HepG2 (cell line): ENCODE measurements at regions not wholly inside any gene's neighbourhood (a gene's known extent, or its start where the extent isn't known, plus 50 kb on each side); places are given as distances from the start of the nearest gene placed in this dataset.

Experiments used
- ATAC-seq: fragments of 200-7000 bp; cut with Tn5 transposase; 3 replicates; pipeline ENCODE4 v1.9.1; 2020; ENCODE audit warnings: mild to moderate bottlenecking, moderate library complexity
- BruUV-seq: library from RNA; stranded (reverse); fragments of 400-500 nt; replicated peaks from 2 replicates; lab custom pipeline; 2021; lab: Mats Ljungman, UMichigan
- CTCF ChIA-PET: fragments of 300-600 bp; formaldehyde crosslinking; extraction: SDS; loops from one replicate; lab custom pipeline; 2021; ENCODE audit warnings: low total read pairs, inconsistent platforms, low intra/inter-chr PET ratio; lab: Yijun Ruan, JAX
- POLR2A ChIA-PET: fragments of 350-600 bp; sonication (Branson Sonifier 250); formaldehyde crosslinking; loops from one replicate; lab custom pipeline; 2020; ENCODE audit warnings: antibody characterized with exemption, inconsistent platforms; lab: Yijun Ruan, JAX
- DNase-seq: peaks from one replicate; pipeline ENCODE4 v3.0.0-alpha.2; 2015; ENCODE audit warnings: low spot score
- FAIRE-seq: peaks from 3 replicates; lab custom pipeline; 2011; peaks lifted over from hg19 to GRCh38; lab: Jason Lieb, UNC
- H2AFZ ChIP-seq: one replicate; pipeline ENCODE4 v1.6.1; 2011; ENCODE audit warnings: low read length, inconsistent platforms
- H3K27ac ChIP-seq: fragments of 300-600 bp; 3 replicates; pipeline ENCODE4 v1.8.0; 2011; ENCODE audit warnings: mixed run types, mild to moderate bottlenecking, mixed read lengths, low read length, inconsistent platforms; ENCODE audit not compliant: insufficient read depth; ENCODE audit errors: extremely low read length
- H3K27me3 ChIP-seq, 2 experiments: fragments of 200-600 bp in 1 of 2; 2 replicates in 1 of 2; 3 replicates in 1 of 2; pipeline versions ENCODE4 v1.6.0 to v1.8.0; 2011; ENCODE audit warnings: low read length in 2 of 2, mild to moderate bottlenecking in 2 of 2, moderate library complexity in 2 of 2, inconsistent platforms in 1 of 2; ENCODE audit not compliant: insufficient read depth in 2 of 2, control insufficient read depth in 1 of 2
- H3K36me3 ChIP-seq, 2 experiments: fragments of 200-600 bp in 1 of 2; replicated peaks in 1 of 2; 2 replicates in 1 of 2; 3 replicates in 1 of 2; pipeline versions ENCODE4 v1.5.1 to v1.8.0; 2011; ENCODE audit warnings: low read length in 2 of 2, inconsistent platforms in 1 of 2; ENCODE audit not compliant: insufficient read depth in 2 of 2, control insufficient read depth in 1 of 2
- H3K4me1 ChIP-seq: 2 replicates; pipeline ENCODE4 v1.5.1; 2012; ENCODE audit warnings: low read length, inconsistent platforms; ENCODE audit not compliant: insufficient read depth
- H3K4me2 ChIP-seq: 2 replicates; pipeline ENCODE4 v1.6.0; 2011; ENCODE audit warnings: low read depth, low read length, inconsistent platforms
- H3K4me3 ChIP-seq, 3 experiments: fragments of 200-600 bp in 1 of 3; sonication (generic), shearing (Covaris generic) in 1 of 3; replicated peaks in 1 of 3; 2 replicates each; pipeline ENCODE4 v1.5.1; 2011 to 2016; ENCODE audit warnings: low read length in 3 of 3, inconsistent platforms in 2 of 3, low read depth in 2 of 3, mild to moderate bottlenecking in 2 of 3, control low read depth in 1 of 3, mixed read lengths in 1 of 3; ENCODE audit not compliant: insufficient read depth in 1 of 3
- H3K79me2 ChIP-seq: one replicate; pipeline ENCODE4 v1.6.1; 2011; ENCODE audit warnings: low read length, inconsistent platforms; ENCODE audit not compliant: insufficient read depth
- H3K9ac ChIP-seq: 2 replicates; pipeline ENCODE4 v1.6.0; 2011; ENCODE audit warnings: mild to moderate bottlenecking, low read depth, low read length, inconsistent platforms; ENCODE audit not compliant: insufficient read depth
- H3K9me3 ChIP-seq: 2 replicates; pipeline ENCODE4 v1.5.1; 2012; ENCODE audit warnings: mild to moderate bottlenecking, low read length
- H4K20me1 ChIP-seq: 2 replicates; pipeline ENCODE4 v1.6.0; 2011; ENCODE audit warnings: inconsistent platforms, mild to moderate bottlenecking, low read length, moderate library complexity; ENCODE audit not compliant: insufficient read depth
- BHLHE40 ChIP-seq: IDR thresholded peaks from 2 replicates; pipeline ENCODE4 v1.6.1; 2011; ENCODE audit warnings: low read length, improper control_type of control experiment
- GABPB1 ChIP-seq: IDR thresholded peaks from 2 replicates; pipeline ENCODE4 v1.6.1; 2016; ENCODE audit warnings: mild to moderate bottlenecking, missing genetic modification reagents, moderate library complexity, missing compliant biosample characterization
- MED1 ChIP-seq: sonication (generic); formaldehyde crosslinking; IDR thresholded peaks from 2 replicates; pipeline ENCODE4 v1.4.0; 2020; ENCODE audit warnings: missing genetic modification reagents
- NBN ChIP-seq: fragments of 450-650 bp; conservative IDR thresholded peaks from 2 replicates; pipeline ENCODE4 v1.6.1; 2017
- PBX3 ChIP-seq: sonication (generic); formaldehyde crosslinking; IDR thresholded peaks from 2 replicates; pipeline ENCODE4 v1.8.1; 2023; ENCODE audit warnings: missing genetic modification reagents, inconsistent platforms, borderline replicate concordance
- STAT5B ChIP-seq: sonication (generic); formaldehyde crosslinking; IDR thresholded peaks from 2 replicates; pipeline ENCODE4 v1.4.0; 2020; ENCODE audit warnings: missing genetic modification reagents
- ZBTB4 ChIP-seq: sonication (generic); formaldehyde crosslinking; IDR thresholded peaks from 2 replicates; pipeline ENCODE4 v1.4.0; 2020; ENCODE audit warnings: missing genetic modification reagents, mild to moderate bottlenecking, borderline replicate concordance
- ZEB1 ChIP-seq: IDR thresholded peaks from 2 replicates; pipeline ENCODE4 v1.6.1; 2012; ENCODE audit warnings: mild to moderate bottlenecking, low read depth, inconsistent platforms; ENCODE audit not compliant: insufficient replicate concordance
- ZFP62 ChIP-seq: sonication (generic); formaldehyde crosslinking; IDR thresholded peaks from 2 replicates; pipeline ENCODE4 v1.4.0; 2020; ENCODE audit warnings: missing genetic modification reagents
- ZNF124 ChIP-seq: sonication (generic); formaldehyde crosslinking; IDR thresholded peaks from 2 replicates; pipeline ENCODE4 v1.4.0; 2020; ENCODE audit warnings: missing genetic modification reagents
- ZNF263 ChIP-seq: sonication (generic); formaldehyde crosslinking; IDR thresholded peaks from 2 replicates; pipeline ENCODE4 v1.4.0; 2020; ENCODE audit warnings: missing genetic modification reagents
- ZNF44 ChIP-seq: sonication (generic); formaldehyde crosslinking; IDR thresholded peaks from 2 replicates; pipeline ENCODE4 v1.5.1; 2020; ENCODE audit warnings: mild to moderate bottlenecking, missing genetic modification reagents
- ZNF549 ChIP-seq: sonication (generic); formaldehyde crosslinking; IDR thresholded peaks from 2 replicates; pipeline ENCODE4 v1.5.0; 2020; ENCODE audit warnings: missing genetic modification reagents
- ZNF567 ChIP-seq: sonication (generic); formaldehyde crosslinking; IDR thresholded peaks from 2 replicates; pipeline ENCODE4 v1.8.1; 2023; ENCODE audit warnings: mild to moderate bottlenecking, missing genetic modification reagents, borderline replicate concordance
- ZNF577 ChIP-seq: sonication (generic); formaldehyde crosslinking; IDR thresholded peaks from 2 replicates; pipeline ENCODE4 v1.4.0; 2020; ENCODE audit warnings: mild to moderate bottlenecking, low read depth, missing genetic modification reagents, borderline replicate concordance
- ZNF652 ChIP-seq: IDR thresholded peaks from 2 replicates; pipeline ENCODE4 v1.6.1; 2016; ENCODE audit warnings: low read depth, borderline replicate concordance
- in situ Hi-C: cut with HindIII; loops from 2 replicates; pipeline ENCODE4 v1.10.0; 2017; ENCODE audit warnings: low pct_unique_long_range_greater_than_20kb; ENCODE audit not compliant: extremely low pct_ligation_motif_present
- intact Hi-C: fragments of 100-400 bp; cut with micrococcal nuclease; formaldehyde crosslinking; loops from one replicate; pipeline ENCODE4 v1.10.0; 2022; ENCODE audit not compliant: unreplicated experiment

- BruUV-seq, result no TSS peak
Observed at GRCh38 chrY:8151561-8151960, 1185.7 kb upstream of the TSPY4 start.

More at GRCh38 chrY:8151561-8151960, 1185.7 kb upstream of the TSPY4 start:
- H3K4me2 ChIP-seq, result no peak overlapping the region
- ChIA-PET POLR2A (no interaction called here), CTCF (no interaction called here)
- no peak for ATAC-seq
- no peak overlapping the region for H3K4me3 ChIP-seq
- H3K27me3 ChIP-seq, result no peaks in the 10 kb centered on the region
- DNase-seq, result no peak
- no peak overlapping the region for H3K9ac ChIP-seq
- no peak for FAIRE-seq
- intact Hi-C loops, result no loop called here
- in situ Hi-C loops, result no loop called here
- no peaks in the 10 kb centered on the region for H3K79me2 ChIP-seq
- H3K36me3 ChIP-seq, result no peaks in the 10 kb centered on the region
- no peak overlapping the region for H2AFZ ChIP-seq
- no peak overlapping the region for H3K27ac ChIP-seq
- TF ChIP-seq ZNF124 (no peak), PBX3 (CRISPR knock-in tag) (no peak), ZNF263 (CRISPR knock-in tag) (no peak), BHLHE40 (no peak), MED1 (CRISPR knock-in tag) (no peak), ZFP62 (CRISPR knock-in tag) (no peak), ZNF549 (CRISPR knock-in tag) (no peak), GABPB1 (no peak), ZNF567 (CRISPR knock-in tag) (no peak), ZEB1 (no peak), ZBTB4 (CRISPR knock-in tag) (no peak), ZNF652 (CRISPR knock-in tag) (no peak), ZNF577 (no peak), STAT5B (no peak), NBN (no peak), ZNF44 (CRISPR knock-in tag) (no peak)
- H4K20me1 ChIP-seq, result no peaks in the 10 kb centered on the region
- H3K4me1 ChIP-seq, result no peaks in the 10 kb centered on the region
- H3K9me3 ChIP-seq, result no peaks in the 10 kb centered on the region
